HG03196 (cell line): ENCODE measurements at regions not wholly inside any gene's neighbourhood (a gene's known extent, or its start where the extent isn't known, plus 50 kb on each side); places are given as distances from the start of the nearest gene placed in this dataset.
"Not testable (repeated sequence)": the region's sequence is repeated elsewhere in the genome, so short reads cannot be mapped to it uniquely, and the experiment has no call there.

Experiments
- ATAC-seq: cut with Tn5 transposase; IDR thresholded peaks from one replicate; pipeline ENCODE4 v1.9.1; 2021; ENCODE audit not compliant: unreplicated experiment

GRCh38 chr10:55766212-55766611 is 594.8 kb downstream of the ZWINT start:
- ATAC-seq: no peak

GRCh38 chr10:55750458-55750857 is 610.6 kb downstream of the ZWINT start:
- no peak for ATAC-seq

GRCh38 chr10:55747244-55747643 is 613.8 kb downstream of the ZWINT start:
- ATAC-seq: no peak

- ATAC-seq: no peak
Observed at GRCh38 chr10:55746002-55746401, 615.1 kb downstream of the ZWINT start.

- ATAC-seq: no peak
Observed at GRCh38 chr10:55742487-55742886, 618.6 kb downstream of the ZWINT start.

- ATAC-seq: not testable (repeated sequence)
Observed at GRCh38 chr10:55740767-55741166, 620.3 kb downstream of the ZWINT start.

GRCh38 chr10:55740110-55740509 is 620.9 kb downstream of the ZWINT start:
- ATAC-seq: no peak

- no peak for ATAC-seq
Observed at GRCh38 chr10:55734112-55734511, 626.9 kb downstream of the ZWINT start.

GRCh38 chr10:55704950-55705349 is 656.1 kb downstream of the ZWINT start:
- no peak for ATAC-seq

GRCh38 chr10:55668326-55668922 is 692.6 kb downstream of the ZWINT start:
- ATAC-seq: no peak

- ATAC-seq: no peak
Observed at GRCh38 chr10:55653531-55653930, 707.5 kb downstream of the ZWINT start.

GRCh38 chr10:55641601-55642000 is 719.5 kb downstream of the ZWINT start:
- ATAC-seq: no peak

- ATAC-seq: peak; percentile 95
Observed at GRCh38 chr10:55631071-55631654, 729.9 kb downstream of the ZWINT start.

- ATAC-seq: no peak
Observed at GRCh38 chr10:55630491-55631056, 730.5 kb downstream of the ZWINT start.

GRCh38 chr10:55629793-55630490 is 731.1 kb downstream of the ZWINT start:
- ATAC-seq: peak; percentile 47

GRCh38 chr10:55628260-55628701 is 732.8 kb downstream of the ZWINT start:
- ATAC-seq: no peak

GRCh38 chr10:55627501-55628051 is 733.5 kb downstream of the ZWINT start:
- ATAC-seq: no peak

GRCh38 chr10:55601690-55602478 is 759.2 kb downstream of the ZWINT start:
- ATAC-seq: not testable (repeated sequence)

GRCh38 chr10:55551603-55552002 is 750.6 kb upstream of the PCDH15 start:
- ATAC-seq: no peak

GRCh38 chr10:55550236-55550635 is 749.2 kb upstream of the PCDH15 start:
- no peak for ATAC-seq

- ATAC-seq: not testable (repeated sequence)
Observed at GRCh38 chr10:55537497-55537896, 736.5 kb upstream of the PCDH15 start.
